Liver (tissue), 8 donors: ENCODE measurements at regions not wholly inside any gene's neighbourhood (a gene's known extent, or its start where the extent isn't known, plus 50 kb on each side); places are given as distances from the start of the nearest gene placed in this dataset.

ENCODE experiments used
- DNase-seq: peaks from one replicate; pipeline ENCODE4 v3.0.0-alpha.2; 2017; ENCODE audit warnings: low spot score
- H3K27ac ChIP-seq, 2 donors: one replicate each; pipeline ENCODE4 v1.7.0; 2013; ENCODE audit warnings: inconsistent platforms in 2 of 2, low read length in 2 of 2, control low read depth in 1 of 2, low read depth in 1 of 2, mild to moderate bottlenecking in 1 of 2
- H3K27me3 ChIP-seq, 4 donors: one replicate each; pipeline versions ENCODE4 v1.6.1 to v1.7.0; 2013; ENCODE audit warnings: low read length in 3 of 4, inconsistent platforms in 1 of 4, mild to moderate bottlenecking in 1 of 4, moderate library complexity in 1 of 4; ENCODE audit not compliant: control insufficient read depth in 4 of 4, insufficient read depth in 4 of 4
- H3K36me3 ChIP-seq, 4 donors: one replicate each; pipeline versions ENCODE4 v1.6.1 to v1.7.0; 2013; ENCODE audit warnings: low read length in 3 of 4, mild to moderate bottlenecking in 3 of 4, low read depth in 1 of 4, moderate library complexity in 1 of 4; ENCODE audit not compliant: control insufficient read depth in 4 of 4, insufficient read depth in 3 of 4
- H3K4me1 ChIP-seq, 4 donors: one replicate each; pipeline versions ENCODE4 v1.6.1 to v1.7.0; 2013; ENCODE audit warnings: low read length in 3 of 4, mild to moderate bottlenecking in 3 of 4, moderate library complexity in 1 of 4; ENCODE audit not compliant: control insufficient read depth in 4 of 4, insufficient read depth in 4 of 4
- H3K4me3 ChIP-seq, 3 donors: one replicate each; pipeline versions ENCODE4 v1.6.1 to v1.7.0; 2013; ENCODE audit warnings: low read length in 3 of 3, control low read depth in 1 of 3, low read depth in 1 of 3, mild to moderate bottlenecking in 1 of 3
- H3K9ac ChIP-seq, 2 donors: one replicate each; pipeline ENCODE4 v1.7.0; 2013; ENCODE audit warnings: low read length in 2 of 2, mild to moderate bottlenecking in 2 of 2, moderate library complexity in 2 of 2, control low read depth in 1 of 2, low read depth in 1 of 2
- H3K9me3 ChIP-seq, 4 donors: one replicate each; pipeline versions ENCODE4 v1.6.1 to v1.7.0; 2013; ENCODE audit warnings: low read length in 3 of 4; ENCODE audit not compliant: control insufficient read depth in 4 of 4
- EGR1 ChIP-seq, 2 donors: IDR thresholded peaks; 2 replicates each; pipeline ENCODE4 v1.6.1; 2016 to 2018; ENCODE audit warnings: antibody characterized with exemption in 2 of 2, low read depth in 2 of 2
- FOXA1 ChIP-seq: IDR thresholded peaks from 2 replicates; pipeline ENCODE4 v1.6.1; 2016; ENCODE audit warnings: antibody characterized with exemption
- FOXA2 ChIP-seq: IDR thresholded peaks from 2 replicates; pipeline ENCODE4 v1.6.1; 2016; ENCODE audit warnings: antibody characterized with exemption
- HNF4A ChIP-seq, 2 donors: conservative IDR thresholded peaks; 2 replicates each; pipeline ENCODE4 v1.6.1; 2016; ENCODE audit warnings: antibody characterized with exemption in 2 of 2, mild to moderate bottlenecking in 2 of 2
- HNF4G ChIP-seq: IDR thresholded peaks from 2 replicates; pipeline ENCODE4 v1.6.1; 2016; ENCODE audit warnings: antibody characterized with exemption
- JUND ChIP-seq, 2 donors: IDR thresholded peaks; 2 replicates each; pipeline ENCODE4 v1.6.1; 2016; ENCODE audit warnings: antibody characterized with exemption in 2 of 2
- NR2F2 ChIP-seq: IDR thresholded peaks from 2 replicates; pipeline ENCODE4 v1.6.1; 2016; ENCODE audit warnings: antibody characterized with exemption
- RXRA ChIP-seq, 2 donors: IDR thresholded peaks; 2 replicates each; pipeline ENCODE4 v1.6.1; 2017 to 2018; ENCODE audit warnings: antibody characterized with exemption in 2 of 2, mild to moderate bottlenecking in 1 of 2
- SP1 ChIP-seq: IDR thresholded peaks from 2 replicates; pipeline ENCODE4 v1.6.1; 2018; ENCODE audit warnings: antibody characterized with exemption, mild to moderate bottlenecking
- TAF1 ChIP-seq: conservative IDR thresholded peaks from 2 replicates; pipeline ENCODE4 v1.6.1; 2016; ENCODE audit warnings: antibody characterized with exemption, mild to moderate bottlenecking
- YY1 ChIP-seq: IDR thresholded peaks from 2 replicates; pipeline ENCODE4 v1.6.1; 2016; ENCODE audit warnings: antibody characterized with exemption, mild to moderate bottlenecking
- WGBS: extraction: QIAGEN DNeasy Blood & Tissue Kit; methylation state at CpG from one replicate; pipeline ENCODE4 v1.1.7; 2013; 5-methylcytosine and 5-hydroxymethylcytosine counted together
- TF ChIP-seq, protein P1 (sequence below): IDR thresholded peaks from 2 replicates; pipeline ENCODE4 v1.6.1; 2016; ENCODE audit warnings: antibody characterized with exemption
- TF ChIP-seq, protein P2 (sequence below): fragments of 150-350 bp; IDR thresholded peaks from 2 replicates; pipeline ENCODE4 v1.5.1; 2017; ENCODE audit warnings: improper control_type of control experiment, low read depth, low read length; ENCODE audit not compliant: missing input control
- TF ChIP-seq, protein P3 (sequence below): IDR thresholded peaks from 2 replicates; pipeline ENCODE4 v1.6.1; 2016; ENCODE audit warnings: antibody characterized with exemption
- TF ChIP-seq, protein P4 (sequence below): IDR thresholded peaks from 2 replicates; pipeline ENCODE4 v1.6.1; 2016; ENCODE audit warnings: antibody characterized with exemption, mild to moderate bottlenecking
- donor health status: healthy.
- donor health status: healthy.
- donor health status: healthy.
- donor health status: healthy.
- donor health status: healthy.

DNA sequence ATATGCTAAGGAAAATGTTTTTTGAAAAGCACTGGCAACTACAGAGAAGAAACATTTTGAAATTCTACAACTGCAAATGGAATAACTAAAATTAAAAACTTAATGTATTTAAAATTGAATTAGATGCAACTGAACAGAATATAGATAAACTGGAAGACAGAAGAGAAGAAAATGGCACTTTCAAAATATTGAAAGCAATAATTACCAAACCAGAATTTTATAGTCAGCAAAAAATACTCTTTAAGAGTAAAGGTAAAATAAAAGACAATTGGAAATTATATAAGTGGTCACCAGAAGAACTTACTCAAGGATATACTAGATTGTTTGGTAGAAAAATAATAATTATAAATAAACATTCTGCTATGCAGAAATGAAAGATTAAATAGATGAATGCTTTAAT lies 927.7 kb upstream of the ZWINT start:
- no peak for DNase-seq
- H3K9ac ChIP-seq: no peak overlapping the region
- H3K4me3 ChIP-seq: no peak overlapping the region
- H3K4me1 ChIP-seq: no peaks in the 10 kb centered on the region
- no peak overlapping the region for H3K27ac ChIP-seq
- H3K36me3 ChIP-seq: no peaks in the 10 kb centered on the region
- no peaks in the 10 kb centered on the region for H3K27me3 ChIP-seq
- TF ChIP-seq, protein P1, sequence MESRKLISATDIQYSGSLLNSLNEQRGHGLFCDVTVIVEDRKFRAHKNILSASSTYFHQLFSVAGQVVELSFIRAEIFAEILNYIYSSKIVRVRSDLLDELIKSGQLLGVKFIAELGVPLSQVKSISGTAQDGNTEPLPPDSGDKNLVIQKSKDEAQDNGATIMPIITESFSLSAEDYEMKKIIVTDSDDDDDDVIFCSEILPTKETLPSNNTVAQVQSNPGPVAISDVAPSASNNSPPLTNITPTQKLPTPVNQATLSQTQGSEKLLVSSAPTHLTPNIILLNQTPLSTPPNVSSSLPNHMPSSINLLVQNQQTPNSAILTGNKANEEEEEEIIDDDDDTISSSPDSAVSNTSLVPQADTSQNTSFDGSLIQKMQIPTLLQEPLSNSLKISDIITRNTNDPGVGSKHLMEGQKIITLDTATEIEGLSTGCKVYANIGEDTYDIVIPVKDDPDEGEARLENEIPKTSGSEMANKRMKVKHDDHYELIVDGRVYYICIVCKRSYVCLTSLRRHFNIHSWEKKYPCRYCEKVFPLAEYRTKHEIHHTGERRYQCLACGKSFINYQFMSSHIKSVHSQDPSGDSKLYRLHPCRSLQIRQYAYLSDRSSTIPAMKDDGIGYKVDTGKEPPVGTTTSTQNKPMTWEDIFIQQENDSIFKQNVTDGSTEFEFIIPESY: no peak
- no peak for TF ChIP-seq SP1
- H3K9me3 ChIP-seq: no peaks in the 10 kb centered on the region

DNA sequence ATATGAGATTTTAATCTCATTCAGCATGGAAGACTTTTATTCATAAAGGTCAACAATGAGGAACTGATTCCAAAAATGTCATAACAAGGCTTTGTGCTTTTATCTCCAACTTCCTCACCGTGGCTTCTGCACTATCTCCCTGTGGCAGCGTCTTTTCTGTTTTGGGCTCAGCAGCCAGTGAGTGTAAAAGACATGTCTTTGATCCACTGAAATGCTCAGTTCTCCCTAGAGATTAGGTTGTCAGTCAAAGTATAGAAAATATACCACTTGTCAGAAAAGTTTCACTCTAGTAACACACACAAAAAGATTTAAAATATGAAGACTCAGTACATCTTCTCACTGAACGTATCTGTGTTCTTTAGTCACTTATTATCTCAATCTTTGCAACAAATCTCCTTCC lies 901.8 kb upstream of the ZWINT start:
- Histone ChIP-seq H3K4me1 (no peaks in the 10 kb centered on the region), H3K36me3 (no peaks in the 10 kb centered on the region), H3K27me3 (no peaks in the 10 kb centered on the region), H3K4me3 (no peak overlapping the region), H3K27ac (no peak overlapping the region), H3K9ac (no peak overlapping the region), H3K9me3 (no peaks in the 10 kb centered on the region)
- TF ChIP-seq HNF4G (no peak), NR2F2 (no peak)
- 38% methylated on average over 3 of the region's 3 CpGs for WGBS
- no peak for DNase-seq

DNA sequence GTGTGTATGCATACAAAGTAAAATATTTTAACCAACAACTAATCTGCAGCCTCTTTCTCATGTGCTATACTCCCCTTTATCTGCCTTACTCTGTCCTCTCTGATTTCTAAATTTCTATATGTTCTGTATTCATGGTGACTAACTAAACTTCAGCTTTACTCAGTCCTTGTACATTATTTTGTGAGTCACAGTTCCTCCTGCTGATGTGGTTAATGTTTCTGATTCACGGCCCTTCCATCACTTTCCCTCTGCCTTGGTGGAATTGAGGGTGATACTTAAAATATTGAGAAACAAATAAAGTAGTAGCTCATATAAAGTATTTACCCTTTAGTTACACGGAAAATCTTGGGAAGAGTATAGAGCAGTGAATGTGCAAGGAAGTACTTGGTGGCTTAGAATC lies 899.1 kb upstream of the ZWINT start:
- WGBS: 72% methylated on average over 2 of the region's 2 CpGs
- no peaks in the 10 kb centered on the region for H3K4me1 ChIP-seq
- no peaks in the 10 kb centered on the region for H3K36me3 ChIP-seq
- no peaks in the 10 kb centered on the region for H3K27me3 ChIP-seq
- no peaks in the 10 kb centered on the region for H3K9me3 ChIP-seq
- H3K27ac ChIP-seq: no peak overlapping the region
- DNase-seq: no peak
- H3K9ac ChIP-seq: no peak overlapping the region
- H3K4me3 ChIP-seq: no peak overlapping the region
- TF ChIP-seq YY1: no peak

DNA sequence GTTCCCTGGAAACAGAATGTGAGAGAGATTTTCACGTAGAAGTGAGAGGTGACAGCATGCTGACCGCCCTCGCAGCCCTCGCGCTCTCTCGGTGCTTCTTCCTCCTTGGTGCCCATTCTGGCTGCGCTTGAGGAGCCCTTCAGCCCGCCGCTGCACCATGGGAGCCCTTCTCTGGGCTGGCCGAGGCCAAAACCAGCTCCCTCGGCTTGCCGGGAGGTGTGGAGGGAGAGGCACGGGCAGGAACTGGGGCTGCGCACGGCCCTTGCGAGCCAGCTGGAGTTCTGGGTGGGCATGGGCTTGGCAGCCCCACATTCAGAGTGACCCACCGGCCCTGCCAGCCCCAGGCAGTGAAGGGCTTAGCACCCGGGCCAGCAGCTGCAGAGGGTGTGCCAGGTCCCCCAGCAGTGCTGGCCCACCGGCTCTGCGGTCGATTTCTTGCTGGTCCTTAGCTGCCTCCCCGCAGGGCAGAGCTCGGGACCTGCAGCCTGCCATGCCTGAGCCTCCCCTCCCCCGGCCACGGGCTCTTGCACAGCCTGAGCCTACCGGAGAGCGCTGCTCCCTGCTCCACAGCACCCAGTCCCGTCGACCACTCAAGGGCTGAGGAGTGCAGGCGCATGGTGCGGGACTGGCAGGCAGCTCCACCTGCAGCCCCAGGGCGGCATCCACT lies 888.7 kb upstream of the ZWINT start:
- no peaks in the 10 kb centered on the region for H3K4me1 ChIP-seq
- no peak for DNase-seq
- 88% methylated on average over 32 of the region's 32 CpGs for WGBS
- H3K27ac ChIP-seq: no peak overlapping the region
- peaks cover 0 to 2% (median 0%) of the 10 kb centered on the region in 4 donors for H3K27me3 ChIP-seq
- no peaks in the 10 kb centered on the region for H3K36me3 ChIP-seq
- no peak overlapping the region for H3K4me3 ChIP-seq
- H3K9ac ChIP-seq: no peak overlapping the region
- H3K9me3 ChIP-seq: no peaks in the 10 kb centered on the region
- TF ChIP-seq FOXA2 (no peak), JUND (IDR thresholded peaks at IDR 0.05) (no peak), HNF4A (conservative IDR thresholded peaks at IDR 0.05) (no peak), YY1 (no peak), RXRA (IDR thresholded peaks at IDR 0.05) (no peak), EGR1 (IDR thresholded peaks at IDR 0.05; ENCODE audit: low read depth in 2 of 2) (no peak), TAF1 (no peak), FOXA1 (no peak), NR2F2 (no peak)
- TF ChIP-seq, protein P2, sequence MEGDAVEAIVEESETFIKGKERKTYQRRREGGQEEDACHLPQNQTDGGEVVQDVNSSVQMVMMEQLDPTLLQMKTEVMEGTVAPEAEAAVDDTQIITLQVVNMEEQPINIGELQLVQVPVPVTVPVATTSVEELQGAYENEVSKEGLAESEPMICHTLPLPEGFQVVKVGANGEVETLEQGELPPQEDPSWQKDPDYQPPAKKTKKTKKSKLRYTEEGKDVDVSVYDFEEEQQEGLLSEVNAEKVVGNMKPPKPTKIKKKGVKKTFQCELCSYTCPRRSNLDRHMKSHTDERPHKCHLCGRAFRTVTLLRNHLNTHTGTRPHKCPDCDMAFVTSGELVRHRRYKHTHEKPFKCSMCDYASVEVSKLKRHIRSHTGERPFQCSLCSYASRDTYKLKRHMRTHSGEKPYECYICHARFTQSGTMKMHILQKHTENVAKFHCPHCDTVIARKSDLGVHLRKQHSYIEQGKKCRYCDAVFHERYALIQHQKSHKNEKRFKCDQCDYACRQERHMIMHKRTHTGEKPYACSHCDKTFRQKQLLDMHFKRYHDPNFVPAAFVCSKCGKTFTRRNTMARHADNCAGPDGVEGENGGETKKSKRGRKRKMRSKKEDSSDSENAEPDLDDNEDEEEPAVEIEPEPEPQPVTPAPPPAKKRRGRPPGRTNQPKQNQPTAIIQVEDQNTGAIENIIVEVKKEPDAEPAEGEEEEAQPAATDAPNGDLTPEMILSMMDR: no peak
- TF ChIP-seq, protein P3, sequence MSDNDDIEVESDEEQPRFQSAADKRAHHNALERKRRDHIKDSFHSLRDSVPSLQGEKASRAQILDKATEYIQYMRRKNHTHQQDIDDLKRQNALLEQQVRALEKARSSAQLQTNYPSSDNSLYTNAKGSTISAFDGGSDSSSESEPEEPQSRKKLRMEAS: no peak
- TF ChIP-seq, protein P1: no peak
- TF ChIP-seq, protein P4, sequence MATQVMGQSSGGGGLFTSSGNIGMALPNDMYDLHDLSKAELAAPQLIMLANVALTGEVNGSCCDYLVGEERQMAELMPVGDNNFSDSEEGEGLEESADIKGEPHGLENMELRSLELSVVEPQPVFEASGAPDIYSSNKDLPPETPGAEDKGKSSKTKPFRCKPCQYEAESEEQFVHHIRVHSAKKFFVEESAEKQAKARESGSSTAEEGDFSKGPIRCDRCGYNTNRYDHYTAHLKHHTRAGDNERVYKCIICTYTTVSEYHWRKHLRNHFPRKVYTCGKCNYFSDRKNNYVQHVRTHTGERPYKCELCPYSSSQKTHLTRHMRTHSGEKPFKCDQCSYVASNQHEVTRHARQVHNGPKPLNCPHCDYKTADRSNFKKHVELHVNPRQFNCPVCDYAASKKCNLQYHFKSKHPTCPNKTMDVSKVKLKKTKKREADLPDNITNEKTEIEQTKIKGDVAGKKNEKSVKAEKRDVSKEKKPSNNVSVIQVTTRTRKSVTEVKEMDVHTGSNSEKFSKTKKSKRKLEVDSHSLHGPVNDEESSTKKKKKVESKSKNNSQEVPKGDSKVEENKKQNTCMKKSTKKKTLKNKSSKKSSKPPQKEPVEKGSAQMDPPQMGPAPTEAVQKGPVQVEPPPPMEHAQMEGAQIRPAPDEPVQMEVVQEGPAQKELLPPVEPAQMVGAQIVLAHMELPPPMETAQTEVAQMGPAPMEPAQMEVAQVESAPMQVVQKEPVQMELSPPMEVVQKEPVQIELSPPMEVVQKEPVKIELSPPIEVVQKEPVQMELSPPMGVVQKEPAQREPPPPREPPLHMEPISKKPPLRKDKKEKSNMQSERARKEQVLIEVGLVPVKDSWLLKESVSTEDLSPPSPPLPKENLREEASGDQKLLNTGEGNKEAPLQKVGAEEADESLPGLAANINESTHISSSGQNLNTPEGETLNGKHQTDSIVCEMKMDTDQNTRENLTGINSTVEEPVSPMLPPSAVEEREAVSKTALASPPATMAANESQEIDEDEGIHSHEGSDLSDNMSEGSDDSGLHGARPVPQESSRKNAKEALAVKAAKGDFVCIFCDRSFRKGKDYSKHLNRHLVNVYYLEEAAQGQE: no peak
